ENCODE measurements at regions not wholly inside any gene's neighbourhood (a gene's known extent, or its start where the extent isn't known, plus 50 kb on each side); places are given as distances from the start of the nearest gene placed in this dataset.
A peak's percentile ranks its signal among the peaks of the same experiment; 100 is the strongest.
"Not testable (repeated sequence)": the region's sequence is repeated elsewhere in the genome, so short reads cannot be mapped to it uniquely, and the experiment has no call there.

DNA sequence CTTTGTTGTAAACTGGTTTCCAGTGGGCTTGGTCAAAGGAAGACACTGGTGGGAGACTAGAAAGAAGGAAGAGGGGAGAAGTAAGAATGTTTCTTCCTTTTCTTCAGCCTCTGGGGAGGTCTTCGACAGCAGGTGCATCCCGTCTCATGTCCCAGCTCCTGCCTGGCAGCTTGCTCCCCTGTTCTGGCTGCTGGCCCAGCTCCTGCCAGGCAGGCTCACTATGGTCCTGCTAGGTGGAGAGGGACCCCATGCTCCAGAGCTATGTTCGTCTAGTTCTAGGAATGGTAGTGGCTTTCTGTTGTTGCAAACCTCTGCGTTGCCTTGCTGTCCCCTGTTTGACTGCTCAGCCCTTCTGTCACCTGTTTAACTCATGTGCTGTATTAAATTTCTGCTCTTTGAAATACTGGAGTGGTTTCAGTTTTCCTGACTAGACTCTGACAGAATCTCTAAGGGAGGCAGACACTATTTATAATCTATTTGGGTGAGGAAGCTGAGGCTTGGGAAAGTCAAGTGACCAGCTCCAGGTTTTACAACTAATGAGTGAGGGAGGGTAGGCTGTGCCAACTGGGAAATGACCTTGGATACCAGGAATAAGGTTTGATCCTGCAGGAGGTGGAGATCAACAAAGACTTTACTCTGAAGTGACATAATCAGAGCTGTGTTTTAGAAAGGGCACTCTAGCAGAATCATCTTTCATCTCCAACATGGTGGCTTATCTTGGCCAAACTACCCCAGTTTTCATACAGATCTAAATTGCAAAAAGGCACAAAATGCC is 94.7 kb upstream of the DDHD1 start:
- Histone ChIP-seq H3K4me3 (no peak overlapping the region), H3K4me1 (no peaks in the 10 kb centered on the region), H3K4me2 (no peak overlapping the region), H3K9me3 (0 out of 3 replicates have a peak, but pooled peaks cover 2% of the 10 kb centered on the region), H3K27ac (no peak overlapping the region)
- ATAC-seq = no peak
- ChIA-PET CTCF (interaction anchor here (1.4 kb wide), 1 partner anchor 48 kb away, joined by 4 read pairs; no protein-coding TSS in a partner anchor), POLR2A (no interaction called here)
- 84% methylated on average over 4 of the region's 4 CpGs for WGBS (ENCODE audit: missing lambda C conversion rate)
- no peak for FAIRE-seq
- DNase-seq (ENCODE audit: low read depth in 1 of 2, low spot score in 1 of 2) = no peak
- TF ChIP-seq, protein P1, sequence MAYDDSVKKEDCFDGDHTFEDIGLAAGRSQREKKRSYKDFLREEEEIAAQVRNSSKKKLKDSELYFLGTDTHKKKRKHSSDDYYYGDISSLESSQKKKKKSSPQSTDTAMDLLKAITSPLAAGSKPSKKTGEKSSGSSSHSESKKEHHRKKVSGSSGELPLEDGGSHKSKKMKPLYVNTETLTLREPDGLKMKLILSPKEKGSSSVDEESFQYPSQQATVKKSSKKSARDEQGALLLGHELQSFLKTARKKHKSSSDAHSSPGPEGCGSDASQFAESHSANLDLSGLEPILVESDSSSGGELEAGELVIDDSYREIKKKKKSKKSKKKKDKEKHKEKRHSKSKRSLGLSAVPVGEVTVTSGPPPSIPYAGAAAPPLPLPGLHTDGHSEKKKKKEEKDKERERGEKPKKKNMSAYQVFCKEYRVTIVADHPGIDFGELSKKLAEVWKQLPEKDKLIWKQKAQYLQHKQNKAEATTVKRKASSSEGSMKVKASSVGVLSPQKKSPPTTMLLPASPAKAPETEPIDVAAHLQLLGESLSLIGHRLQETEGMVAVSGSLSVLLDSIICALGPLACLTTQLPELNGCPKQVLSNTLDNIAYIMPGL (CRISPR knock-in tag; IDR thresholded peaks at IDR 0.05; ENCODE audit: borderline replicate concordance) = no peak
- TF ChIP-seq, protein P2, sequence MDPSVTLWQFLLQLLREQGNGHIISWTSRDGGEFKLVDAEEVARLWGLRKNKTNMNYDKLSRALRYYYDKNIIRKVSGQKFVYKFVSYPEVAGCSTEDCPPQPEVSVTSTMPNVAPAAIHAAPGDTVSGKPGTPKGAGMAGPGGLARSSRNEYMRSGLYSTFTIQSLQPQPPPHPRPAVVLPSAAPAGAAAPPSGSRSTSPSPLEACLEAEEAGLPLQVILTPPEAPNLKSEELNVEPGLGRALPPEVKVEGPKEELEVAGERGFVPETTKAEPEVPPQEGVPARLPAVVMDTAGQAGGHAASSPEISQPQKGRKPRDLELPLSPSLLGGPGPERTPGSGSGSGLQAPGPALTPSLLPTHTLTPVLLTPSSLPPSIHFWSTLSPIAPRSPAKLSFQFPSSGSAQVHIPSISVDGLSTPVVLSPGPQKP (IDR thresholded peaks at IDR 0.05; ENCODE audit: low read depth, low read length) = no peak
- TF ChIP-seq TP53 (CRISPR knock-in tag; IDR thresholded peaks at IDR 0.05) (no peak), RCOR1 (IDR thresholded peaks at IDR 0.05; ENCODE audit: low read depth, low read length) (no peak)

DNA sequence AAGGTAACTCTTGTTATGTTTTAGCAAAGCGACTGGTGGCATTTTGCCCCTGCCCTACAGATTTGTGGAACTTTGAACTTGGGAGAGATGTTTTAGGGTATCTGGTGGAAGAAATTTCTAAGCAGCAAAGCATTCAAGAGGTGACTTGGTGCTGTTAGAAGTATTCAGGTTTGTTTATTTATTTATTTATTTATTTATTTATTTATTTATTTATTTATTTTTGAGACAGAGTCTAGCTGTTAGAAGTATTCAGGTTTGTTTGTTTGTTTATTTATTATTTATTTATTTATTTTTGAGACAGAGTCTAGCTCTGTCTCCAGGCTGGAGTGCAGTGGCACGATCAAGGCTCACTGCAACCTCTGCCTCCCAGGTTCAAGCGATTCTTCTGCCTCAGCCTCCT is 89.8 kb upstream of the DDHD1 start:
- ATAC-seq; H3K4me3 ChIP-seq; FAIRE-seq; DNase-seq (ENCODE audit: low read depth in 1 of 2, low spot score in 1 of 2); H3K4me2 ChIP-seq; H3K4me1 ChIP-seq; POLR2A ChIA-PET; H3K27ac ChIP-seq; H3K9me3 ChIP-seq: not testable (repeated sequence)
- WGBS (ENCODE audit: missing lambda C conversion rate) = 67% methylated on average over 3 of the region's 3 CpGs
- CTCF ChIA-PET = interaction anchor here (1.0 kb wide), 1 partner anchor 26 kb away, joined by 3 read pairs; no protein-coding TSS in a partner anchor
- TF ChIP-seq ZC3H11A (IDR thresholded peaks at IDR 0.05) = peak; percentile 89

DNA sequence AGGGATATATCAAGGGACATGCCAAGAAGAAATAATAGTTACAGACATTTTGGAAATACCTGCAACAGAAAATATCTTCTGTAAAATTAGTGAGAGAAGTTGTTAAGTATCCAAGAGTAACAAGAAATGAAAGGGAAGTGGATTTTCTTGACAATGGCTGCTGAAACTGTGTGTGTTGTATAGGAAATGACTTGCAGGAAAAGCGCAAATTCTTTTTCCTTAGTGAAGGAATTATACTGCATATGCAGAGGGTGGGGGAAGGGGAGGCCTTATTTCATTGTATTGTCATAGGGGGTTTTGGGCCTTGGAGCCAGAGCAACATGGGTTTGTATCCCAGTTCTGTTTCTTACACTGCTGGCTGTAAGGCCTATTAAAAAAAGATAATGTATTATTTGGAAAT is 84.4 kb upstream of the DDHD1 start:
- ATAC-seq (no peak), DNase-seq (ENCODE audit: low read depth in 1 of 2, low spot score in 1 of 2) (no peak), FAIRE-seq (no peak)
- ChIA-PET POLR2A (no interaction called here), CTCF (interaction anchor here (2.0 kb wide), 1 partner anchor 20 kb away, joined by 9 read pairs; no protein-coding TSS in a partner anchor)
- no peaks in the 10 kb centered on the region for H3K9me3 ChIP-seq
- no peak overlapping the region for H3K4me3 ChIP-seq
- H3K27ac ChIP-seq = no peak overlapping the region
- no peaks in the 10 kb centered on the region for H3K4me1 ChIP-seq
- WGBS (ENCODE audit: missing lambda C conversion rate) = 97% methylated on average over 1 of the region's 1 CpG
- H3K4me2 ChIP-seq = no peak overlapping the region
- TF ChIP-seq MAZ (IDR thresholded peaks at IDR 0.05; ENCODE audit: borderline replicate concordance, low read depth, low read length) (no peak), FOSL2 (IDR thresholded peaks at IDR 0.05) (no peak), FOSL2 (CRISPR knock-in tag; IDR thresholded peaks at IDR 0.05) (no peak), HDAC2 (IDR thresholded peaks at IDR 0.05) (no peak), JUN (IDR thresholded peaks at IDR 0.05) (no peak), NFE2L2 (conservative IDR thresholded peaks at IDR 0.05; ENCODE audit: low read length) (no peak), PHF8 (IDR thresholded peaks at IDR 0.05; ENCODE audit: borderline replicate concordance, low read depth) (no peak), FOSB (CRISPR knock-in tag; IDR thresholded peaks at IDR 0.05) (no peak), SREBF2 (IDR thresholded peaks at IDR 0.05) (no peak)
- TF ChIP-seq, protein P3, sequence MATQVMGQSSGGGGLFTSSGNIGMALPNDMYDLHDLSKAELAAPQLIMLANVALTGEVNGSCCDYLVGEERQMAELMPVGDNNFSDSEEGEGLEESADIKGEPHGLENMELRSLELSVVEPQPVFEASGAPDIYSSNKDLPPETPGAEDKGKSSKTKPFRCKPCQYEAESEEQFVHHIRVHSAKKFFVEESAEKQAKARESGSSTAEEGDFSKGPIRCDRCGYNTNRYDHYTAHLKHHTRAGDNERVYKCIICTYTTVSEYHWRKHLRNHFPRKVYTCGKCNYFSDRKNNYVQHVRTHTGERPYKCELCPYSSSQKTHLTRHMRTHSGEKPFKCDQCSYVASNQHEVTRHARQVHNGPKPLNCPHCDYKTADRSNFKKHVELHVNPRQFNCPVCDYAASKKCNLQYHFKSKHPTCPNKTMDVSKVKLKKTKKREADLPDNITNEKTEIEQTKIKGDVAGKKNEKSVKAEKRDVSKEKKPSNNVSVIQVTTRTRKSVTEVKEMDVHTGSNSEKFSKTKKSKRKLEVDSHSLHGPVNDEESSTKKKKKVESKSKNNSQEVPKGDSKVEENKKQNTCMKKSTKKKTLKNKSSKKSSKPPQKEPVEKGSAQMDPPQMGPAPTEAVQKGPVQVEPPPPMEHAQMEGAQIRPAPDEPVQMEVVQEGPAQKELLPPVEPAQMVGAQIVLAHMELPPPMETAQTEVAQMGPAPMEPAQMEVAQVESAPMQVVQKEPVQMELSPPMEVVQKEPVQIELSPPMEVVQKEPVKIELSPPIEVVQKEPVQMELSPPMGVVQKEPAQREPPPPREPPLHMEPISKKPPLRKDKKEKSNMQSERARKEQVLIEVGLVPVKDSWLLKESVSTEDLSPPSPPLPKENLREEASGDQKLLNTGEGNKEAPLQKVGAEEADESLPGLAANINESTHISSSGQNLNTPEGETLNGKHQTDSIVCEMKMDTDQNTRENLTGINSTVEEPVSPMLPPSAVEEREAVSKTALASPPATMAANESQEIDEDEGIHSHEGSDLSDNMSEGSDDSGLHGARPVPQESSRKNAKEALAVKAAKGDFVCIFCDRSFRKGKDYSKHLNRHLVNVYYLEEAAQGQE (IDR thresholded peaks at IDR 0.05) = no peak

Data from A549 (cell line).